Astrocyte of the spinal cord (primary cell): ENCODE measurements at regions not wholly inside any gene's neighbourhood (a gene's known extent, or its start where the extent isn't known, plus 50 kb on each side); places are given as distances from the start of the nearest gene placed in this dataset.
"Not testable (repeated sequence)": the region's sequence is repeated elsewhere in the genome, so short reads cannot be mapped to it uniquely, and the experiment has no call there.

Experiments used
- DNase-seq: peaks from one replicate; pipeline ENCODE4 v3.0.0; 2011; ENCODE audit warnings: low read depth, low spot score
- H3K4me3 ChIP-seq: 2 replicates; pipeline ENCODE4 v1.5.1; 2011; ENCODE audit warnings: low read depth, mild to moderate bottlenecking, low read length, moderate library complexity
- CTCF ChIP-seq: IDR thresholded peaks from 2 replicates; pipeline ENCODE4 v1.5.1; 2012; ENCODE audit warnings: low read depth, mild to moderate bottlenecking, low read length, inconsistent platforms
- in situ Hi-C: cut with HindIII; loops from 2 replicates; pipeline ENCODE4 v1.10.0; 2017; ENCODE audit warnings: low sequenced_read_pairs

- H3K4me3 ChIP-seq, DNase-seq, in situ Hi-C loops: not testable (repeated sequence)
These were observed 89.4 kb downstream of the DDX11 start for GRCh38 chr12:31162896-31163560.

- DNase-seq, in situ Hi-C loops: not testable (repeated sequence)
These were observed 100.6 kb downstream of the DDX11 start for GRCh38 chr12:31174293-31174692.

DNA sequence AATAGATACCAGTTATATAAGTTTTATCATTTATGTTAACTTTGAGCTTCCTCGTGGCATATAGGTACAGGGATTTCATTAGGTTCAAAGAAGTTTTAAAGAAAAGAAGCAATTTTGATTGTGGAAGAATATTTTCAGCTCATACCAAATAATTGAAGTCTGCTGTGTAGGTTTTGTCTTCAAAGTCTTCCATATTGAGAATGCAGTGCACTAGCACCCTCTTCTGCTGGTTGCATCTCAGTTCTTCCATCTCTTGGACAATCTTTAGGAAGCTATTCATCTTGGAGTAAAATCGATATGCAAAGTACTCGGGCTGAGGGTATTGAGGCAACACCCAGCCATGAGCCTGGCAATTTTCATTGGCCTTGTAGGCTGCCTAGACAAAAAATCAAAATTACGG lies 103.9 kb downstream of the DDX11 start:
- H3K4me3 ChIP-seq, DNase-seq, in situ Hi-C loops: not testable (repeated sequence)
- peak; percentile 20 for TF ChIP-seq CTCF

More at GRCh38 chr12:31174293-31174692, 100.6 kb downstream of the DDX11 start:
- not testable (repeated sequence) for H3K4me3 ChIP-seq

DNA sequence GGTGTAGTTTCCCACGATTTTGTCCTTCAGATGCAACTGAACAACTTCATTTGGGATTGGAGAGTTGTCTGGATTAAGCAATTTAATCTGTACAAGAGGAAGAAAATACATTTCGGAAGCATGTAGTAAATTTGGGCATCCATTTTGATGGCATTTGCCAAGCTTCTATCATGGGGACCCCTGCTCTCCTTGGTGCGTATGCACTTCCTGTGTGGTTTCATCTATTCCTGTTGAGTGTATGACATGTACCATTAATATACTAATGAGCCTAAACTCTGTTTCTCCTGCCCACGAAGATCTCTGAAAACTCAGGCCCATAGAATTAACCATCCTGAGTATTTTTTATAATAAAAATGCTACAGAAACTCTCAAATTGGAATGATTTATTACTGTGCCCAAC lies 105.2 kb downstream of the DDX11 start:
- DNase-seq, H3K4me3 ChIP-seq, in situ Hi-C loops: not testable (repeated sequence)

DNA sequence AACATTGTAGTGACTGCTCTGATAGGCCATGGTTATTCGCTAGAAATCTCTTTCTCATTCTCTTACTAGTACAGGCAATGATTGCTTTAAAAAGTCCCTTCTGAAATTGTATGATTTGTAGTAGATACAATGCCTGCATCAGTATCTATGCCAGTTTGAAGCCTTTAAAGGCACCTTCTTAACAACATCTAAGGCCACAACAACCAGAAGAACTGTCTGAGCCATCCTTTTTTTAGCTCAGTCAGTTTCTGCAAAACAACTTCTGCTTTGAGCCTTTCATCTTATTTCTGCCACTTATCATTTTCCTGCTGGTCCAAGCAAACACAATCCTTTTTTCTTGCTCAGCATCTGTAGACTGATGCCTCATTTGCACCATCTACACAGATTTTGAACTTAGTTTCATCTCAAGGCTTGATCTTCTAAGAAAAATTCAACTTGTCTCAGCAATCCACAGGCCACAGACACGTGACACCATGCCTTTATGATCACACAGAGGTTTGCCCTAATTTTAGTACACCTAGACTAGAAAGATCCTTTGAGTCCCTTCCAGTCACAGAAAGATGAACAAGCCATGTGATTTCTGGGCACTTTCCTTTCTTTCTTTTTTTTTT lies 106.1 kb downstream of the DDX11 start:
- DNase-seq, H3K4me3 ChIP-seq, in situ Hi-C loops: not testable (repeated sequence)

- in situ Hi-C loops, H3K4me3 ChIP-seq: not testable (repeated sequence)
These were observed 108.9 kb downstream of the DDX11 start for GRCh38 chr12:31182571-31182970.

GRCh38 chr12:31183107-31183506 lies 109.4 kb downstream of the DDX11 start:
- in situ Hi-C loops, DNase-seq, H3K4me3 ChIP-seq: not testable (repeated sequence)

More at GRCh38 chr12:31182571-31182970, 108.9 kb downstream of the DDX11 start:
- not testable (repeated sequence) for DNase-seq

DNA sequence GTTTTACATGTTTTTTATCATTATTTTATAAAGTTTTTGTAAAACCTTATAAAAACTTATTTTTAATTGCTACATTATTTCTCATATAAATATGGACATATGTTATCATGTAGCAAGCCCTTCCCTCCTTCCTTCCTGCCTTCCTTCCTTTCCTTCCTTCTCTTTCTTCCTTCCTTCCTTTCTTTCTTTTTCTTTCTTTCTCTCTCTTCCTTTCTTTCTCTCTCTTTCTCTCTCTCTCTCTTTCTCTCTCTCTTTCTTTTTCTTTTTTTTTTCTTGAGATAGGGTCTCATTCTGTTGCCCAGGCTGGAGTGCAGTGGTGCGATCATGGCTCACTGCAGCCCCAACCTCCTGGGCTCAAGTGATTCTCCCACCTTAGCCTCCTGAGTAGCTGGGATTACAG lies 110.2 kb downstream of the DDX11 start:
- DNase-seq, in situ Hi-C loops, H3K4me3 ChIP-seq: not testable (repeated sequence)

- DNase-seq, in situ Hi-C loops, H3K4me3 ChIP-seq: not testable (repeated sequence)
These were observed 111.0 kb downstream of the DDX11 start for GRCh38 chr12:31184667-31185066.

DNA sequence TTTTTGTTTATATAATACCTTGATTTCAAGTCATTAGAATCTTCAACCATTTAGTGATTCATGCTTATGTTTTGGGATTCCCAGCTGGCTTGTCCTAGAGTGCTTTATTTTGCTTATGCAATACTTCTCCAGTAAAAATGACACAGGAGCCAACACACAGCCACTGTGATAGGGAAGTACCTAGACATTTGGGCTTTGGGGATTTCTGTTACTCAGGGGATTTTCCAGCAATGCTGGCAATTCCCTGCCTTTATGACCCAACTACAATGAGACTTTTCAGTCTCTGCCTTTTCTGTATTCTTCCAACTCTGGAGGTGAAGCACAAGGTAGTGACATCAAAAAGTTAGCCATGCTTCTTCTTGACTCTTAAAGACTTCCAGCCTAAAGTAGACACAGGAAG lies 119.0 kb downstream of the DDX11 start:
- H3K4me3 ChIP-seq, DNase-seq, in situ Hi-C loops: not testable (repeated sequence)

GRCh38 chr12:31195620-31196019 lies 122.0 kb downstream of the DDX11 start:
- in situ Hi-C loops, H3K4me3 ChIP-seq, DNase-seq: not testable (repeated sequence)

DNA sequence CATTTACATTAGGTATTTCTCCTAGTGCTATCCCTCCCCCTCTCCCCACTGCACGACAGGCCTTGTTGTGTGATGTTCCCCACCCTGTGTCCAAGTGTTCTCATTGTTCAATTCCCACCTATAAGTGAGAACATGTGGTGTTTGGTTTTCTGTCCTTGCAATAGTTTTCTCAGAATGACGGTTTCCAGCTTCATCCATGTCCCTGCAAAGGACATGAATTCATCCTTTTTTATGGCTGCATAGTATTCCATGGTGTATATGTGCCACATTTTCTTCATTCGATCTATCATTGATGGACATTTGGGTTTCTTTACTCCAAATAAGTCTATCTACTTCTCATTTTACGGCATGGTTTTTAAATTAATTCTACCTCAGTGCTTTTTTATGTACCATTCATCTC lies 125.8 kb downstream of the DDX11 start:
- in situ Hi-C loops, H3K4me3 ChIP-seq, DNase-seq: not testable (repeated sequence)
